Thoracic aorta (tissue), 2 donors: ENCODE measurements at regions not wholly inside any gene's neighbourhood (a gene's known extent, or its start where the extent isn't known, plus 50 kb on each side); places are given as distances from the start of the nearest gene placed in this dataset.

Experiments
- ATAC-seq: fragments of 150-250 bp; one replicate; pipeline ENCODE4 v1.8.0; 2017; ENCODE audit warnings: low read depth; ENCODE audit not compliant: insufficient number of reproducible peaks, low FRiP score
- DNase-seq: peaks from one replicate; pipeline ENCODE4 v3.0.0-alpha.2; 2020; ENCODE audit warnings: low spot score
- H3K27ac ChIP-seq, 2 donors: fragments of 200-600 bp; sonication (generic); 1 replicate in 1 of 2; 2 replicates in 1 of 2; pipeline ENCODE4 v1.5.1; 2016; ENCODE audit warnings: mild to moderate bottlenecking in 2 of 2, moderate library complexity in 2 of 2
- H3K27me3 ChIP-seq: fragments of 200-600 bp; sonication (generic); replicated peaks from 2 replicates; pipeline ENCODE4 v1.6.0; 2016; ENCODE audit warnings: mild to moderate bottlenecking; ENCODE audit not compliant: insufficient read depth
- H3K36me3 ChIP-seq: fragments of 200-600 bp; sonication (generic); one replicate; pipeline ENCODE4 v1.5.1; 2016
- H3K4me1 ChIP-seq, 2 donors: fragments of 200-600 bp; sonication (generic); 1 replicate in 1 of 2; 2 replicates in 1 of 2; pipeline versions ENCODE4 v1.5.1 to v1.6.0; 2016; ENCODE audit warnings: low read depth in 2 of 2, mild to moderate bottlenecking in 1 of 2; ENCODE audit not compliant: control insufficient read depth in 1 of 2
- H3K4me3 ChIP-seq: fragments of 200-600 bp; sonication (generic); 2 replicates; pipeline ENCODE4 v1.5.1; 2016; ENCODE audit warnings: mild to moderate bottlenecking
- H3K9me3 ChIP-seq: fragments of 200-600 bp; sonication (generic); 2 replicates; pipeline ENCODE4 v1.5.1; 2016
- CTCF ChIP-seq: fragments of 200-600 bp; sonication (generic); IDR thresholded peaks from one replicate; pipeline ENCODE4 v1.5.1; 2019; ENCODE audit warnings: antibody characterized with exemption

GRCh38 chrX:46256875-46257274 is 288.3 kb downstream of the ZNF674 start:
- DNase-seq (no peak), ATAC-seq (no peak)
- no peak overlapping the region for H3K27ac ChIP-seq
- no peaks in the 10 kb centered on the region for H3K36me3 ChIP-seq
- no peak overlapping the region for H3K4me3 ChIP-seq
- no peaks in the 10 kb centered on the region for H3K27me3 ChIP-seq
- no peak for TF ChIP-seq CTCF
- H3K9me3 ChIP-seq: no peaks in the 10 kb centered on the region
- H3K4me1 ChIP-seq: no peaks in the 10 kb centered on the region

- Histone ChIP-seq H3K4me3 (no peak overlapping the region), H3K4me1 (no peaks in the 10 kb centered on the region), H3K27me3 (no peaks in the 10 kb centered on the region), H3K9me3 (no peaks in the 10 kb centered on the region), H3K27ac (no peak overlapping the region), H3K36me3 (no peaks in the 10 kb centered on the region)
- ATAC-seq: no peak
- no peak for DNase-seq
- TF ChIP-seq CTCF: no peak
Observed at GRCh38 chrX:46255046-46255445, 290.2 kb downstream of the ZNF674 start.

GRCh38 chrX:46254641-46255040 is 290.6 kb downstream of the ZNF674 start:
- TF ChIP-seq CTCF: no peak
- H3K27ac ChIP-seq: no peak overlapping the region
- ATAC-seq: no peak
- H3K9me3 ChIP-seq: no peaks in the 10 kb centered on the region
- H3K4me3 ChIP-seq: no peak overlapping the region
- no peak for DNase-seq
- no peaks in the 10 kb centered on the region for H3K4me1 ChIP-seq
- no peaks in the 10 kb centered on the region for H3K27me3 ChIP-seq
- H3K36me3 ChIP-seq: no peaks in the 10 kb centered on the region

- ATAC-seq: no peak
- Histone ChIP-seq H3K9me3 (no peaks in the 10 kb centered on the region), H3K36me3 (no peaks in the 10 kb centered on the region), H3K27ac (no peak overlapping the region), H3K4me1 (no peaks in the 10 kb centered on the region), H3K4me3 (no peak overlapping the region), H3K27me3 (no peaks in the 10 kb centered on the region)
- TF ChIP-seq CTCF: no peak
- no peak for DNase-seq
Observed at GRCh38 chrX:46251755-46252154, 293.5 kb downstream of the ZNF674 start.

GRCh38 chrX:46250151-46250550 is 295.1 kb downstream of the ZNF674 start:
- H3K4me1 ChIP-seq: no peaks in the 10 kb centered on the region
- H3K9me3 ChIP-seq: no peaks in the 10 kb centered on the region
- no peak overlapping the region for H3K27ac ChIP-seq
- no peak for ATAC-seq
- TF ChIP-seq CTCF: no peak
- H3K27me3 ChIP-seq: no peaks in the 10 kb centered on the region
- no peak overlapping the region for H3K4me3 ChIP-seq
- DNase-seq: no peak
- H3K36me3 ChIP-seq: no peaks in the 10 kb centered on the region
